ENCODE measurements at regions not wholly inside any gene's neighbourhood (a gene's known extent, or its start where the extent isn't known, plus 50 kb on each side); places are given as distances from the start of the nearest gene placed in this dataset.

DNA sequence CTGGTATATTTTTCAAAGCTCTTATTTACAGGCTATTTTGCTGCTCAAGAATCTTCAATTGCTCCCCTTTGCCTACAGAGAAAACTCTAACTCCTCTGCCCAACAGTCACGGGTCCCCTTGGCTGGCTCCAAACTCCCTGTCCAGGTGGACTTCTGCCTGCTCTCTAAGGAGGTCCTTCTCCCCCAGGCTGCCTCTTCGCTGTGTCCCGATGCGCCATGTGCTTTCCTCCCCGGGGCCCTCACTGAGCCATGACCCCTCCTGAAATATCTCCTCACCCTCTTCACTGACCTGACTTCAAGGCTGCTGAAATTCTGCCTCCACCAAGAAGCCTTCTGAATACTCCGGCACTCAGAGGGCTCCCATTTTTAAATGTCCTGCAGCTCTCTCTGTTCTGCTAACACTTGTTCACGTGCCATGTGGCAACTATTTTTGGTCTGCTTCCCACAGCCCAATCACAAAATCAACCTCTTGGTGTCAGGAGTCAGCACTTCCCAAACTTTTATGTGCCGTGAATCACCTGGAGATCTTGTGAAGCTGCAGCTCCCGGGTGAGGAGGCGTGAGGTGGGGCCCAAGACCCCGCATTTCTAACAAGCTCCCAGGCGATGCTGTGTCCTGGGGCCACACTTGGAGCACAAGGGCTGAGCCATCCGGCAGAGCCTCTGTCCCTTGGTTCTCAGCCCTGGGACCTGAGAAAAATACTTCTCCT lies 85.7 kb upstream of the COL13A1 start:
- FAIRE-seq (no peak), DNase-seq (ENCODE audit: insufficient read length, low spot score) (no peak)

DNA sequence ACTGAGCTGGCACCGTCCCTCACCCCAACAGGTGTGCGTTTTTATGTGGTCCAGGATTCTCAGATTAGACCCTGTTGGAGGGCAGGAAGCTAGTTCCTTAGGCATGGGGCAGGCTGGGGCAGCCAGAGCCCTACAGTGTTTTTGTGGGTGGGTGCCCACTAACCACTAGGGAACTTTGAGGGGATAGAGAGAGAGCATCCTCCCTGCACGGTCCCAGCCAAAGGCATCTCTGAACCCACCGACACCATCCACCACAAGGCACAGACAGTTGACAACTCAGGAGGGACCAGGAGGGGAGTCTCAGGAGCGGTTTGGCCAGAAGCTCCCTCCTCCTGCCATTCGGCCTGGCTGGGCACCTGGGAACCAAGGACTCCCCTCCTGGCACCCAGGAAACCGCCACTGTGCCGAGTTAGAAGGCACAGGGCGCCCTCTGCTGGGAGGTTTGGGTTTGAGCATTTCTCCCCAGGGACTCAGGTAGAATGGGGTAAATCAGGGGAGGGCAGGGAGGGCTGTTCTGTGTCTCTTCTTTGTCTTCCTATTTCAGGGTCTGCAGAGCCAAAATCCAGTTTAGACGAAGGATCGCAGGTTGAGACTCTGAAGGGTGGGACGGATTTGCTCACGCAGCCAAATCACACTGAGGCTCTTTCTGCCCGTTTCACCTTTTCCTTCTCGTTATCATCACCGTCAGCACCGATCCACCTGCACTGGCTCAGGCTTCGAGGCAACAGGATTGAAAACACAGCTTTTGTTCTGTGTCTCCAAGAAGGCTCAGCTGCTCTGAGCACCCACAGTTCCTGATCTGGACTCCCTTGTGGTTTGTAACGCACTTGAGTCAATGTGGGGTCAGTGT lies 84.8 kb upstream of the COL13A1 start:
- no peak for FAIRE-seq
- DNase-seq (ENCODE audit: insufficient read length, low spot score) = peak; percentile 72

DNA sequence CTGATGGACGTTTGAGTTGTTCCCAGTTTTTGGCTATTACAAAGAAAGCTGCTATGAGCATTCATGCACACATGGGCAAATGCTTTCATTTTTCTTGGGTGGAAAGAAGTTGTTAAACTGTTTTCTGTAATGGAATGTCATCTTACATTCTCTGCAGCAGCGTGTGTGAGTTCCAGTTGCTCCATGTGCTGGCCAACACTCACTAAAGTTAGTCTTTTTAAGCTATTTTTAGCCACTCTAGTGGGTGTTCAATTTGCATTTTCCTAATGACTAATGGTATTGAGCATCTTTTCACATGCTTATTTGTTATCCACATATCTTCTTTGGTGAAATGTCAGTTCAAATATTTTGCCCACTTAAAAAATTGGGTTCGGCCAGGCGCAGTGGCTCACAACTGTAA lies 82.8 kb upstream of the COL13A1 start:
- FAIRE-seq (no peak), DNase-seq (ENCODE audit: insufficient read length, low spot score) (no peak)

DNA sequence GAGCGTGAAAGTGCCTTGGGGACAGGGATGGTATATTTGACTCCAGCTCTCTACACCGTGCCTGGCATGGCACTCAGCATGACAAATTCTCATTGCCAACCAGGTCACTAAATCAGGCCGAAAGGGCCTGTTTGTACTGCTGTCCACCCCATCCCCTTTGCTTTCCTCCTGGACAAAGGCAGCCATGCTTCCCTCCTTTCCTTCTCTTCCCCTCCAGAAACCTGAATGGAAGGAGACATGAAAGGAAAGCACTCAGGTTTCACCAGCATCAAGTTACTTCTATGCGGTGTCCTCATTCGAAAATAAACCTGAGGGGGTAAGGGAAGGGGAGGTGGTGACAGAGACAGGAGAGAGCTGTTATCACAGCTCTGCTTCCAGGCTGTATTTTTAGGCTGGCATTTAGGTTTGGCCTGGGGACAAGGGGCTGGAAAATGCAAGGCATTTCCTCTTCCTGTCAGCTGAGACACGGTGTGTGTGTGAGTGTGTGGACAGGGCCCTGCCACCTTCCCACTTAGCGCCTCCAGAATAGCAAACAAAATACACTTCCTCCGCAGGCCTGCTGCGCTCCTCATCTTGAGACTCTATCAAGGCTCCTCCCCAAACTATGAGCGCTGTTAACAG lies 79.9 kb upstream of the COL13A1 start:
- FAIRE-seq (no peak), DNase-seq (ENCODE audit: insufficient read length, low spot score) (peak; percentile 36)

DNA sequence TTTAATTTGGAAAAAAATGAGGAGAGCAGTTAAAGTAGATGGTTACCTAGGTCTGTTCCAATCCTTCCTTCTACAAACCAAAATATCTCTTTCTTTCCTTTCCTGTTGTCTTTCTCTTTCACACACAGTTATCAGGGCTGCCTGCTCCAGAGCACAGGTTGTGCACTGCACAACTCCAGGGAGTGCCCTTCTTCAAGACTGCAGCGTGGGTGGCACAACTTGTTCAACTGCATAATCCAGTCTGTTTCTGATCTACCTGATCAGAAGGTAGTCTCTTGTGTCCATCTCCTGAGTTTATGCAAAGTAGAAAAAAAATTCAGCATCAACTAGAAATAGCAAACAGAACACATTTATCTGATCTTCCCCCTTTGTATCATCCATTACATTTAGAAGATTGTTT lies 78.1 kb upstream of the COL13A1 start:
- FAIRE-seq = no peak
- DNase-seq (ENCODE audit: insufficient read length, low spot score) = no peak

DNA sequence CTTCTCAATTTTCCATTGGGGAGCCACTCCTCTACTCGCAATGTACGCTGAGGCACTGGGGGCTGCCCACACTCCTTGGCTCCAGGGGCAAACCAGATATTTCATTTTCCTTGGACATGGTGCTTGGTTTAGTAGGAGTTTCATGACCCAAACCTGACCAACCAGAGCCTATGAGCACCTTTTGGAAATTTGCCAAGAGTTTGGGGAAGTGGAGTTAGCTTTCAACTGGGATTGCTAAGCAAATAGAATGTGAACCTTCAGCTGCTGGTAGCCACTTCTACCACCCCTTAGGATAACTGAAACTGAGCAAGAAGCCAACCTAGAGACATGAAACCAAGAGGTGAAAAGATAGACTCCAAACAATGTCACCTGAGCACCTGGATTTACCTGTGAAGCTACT lies 74.9 kb upstream of the COL13A1 start:
- FAIRE-seq = no peak
- DNase-seq (ENCODE audit: insufficient read length, low spot score) = no peak

DNA sequence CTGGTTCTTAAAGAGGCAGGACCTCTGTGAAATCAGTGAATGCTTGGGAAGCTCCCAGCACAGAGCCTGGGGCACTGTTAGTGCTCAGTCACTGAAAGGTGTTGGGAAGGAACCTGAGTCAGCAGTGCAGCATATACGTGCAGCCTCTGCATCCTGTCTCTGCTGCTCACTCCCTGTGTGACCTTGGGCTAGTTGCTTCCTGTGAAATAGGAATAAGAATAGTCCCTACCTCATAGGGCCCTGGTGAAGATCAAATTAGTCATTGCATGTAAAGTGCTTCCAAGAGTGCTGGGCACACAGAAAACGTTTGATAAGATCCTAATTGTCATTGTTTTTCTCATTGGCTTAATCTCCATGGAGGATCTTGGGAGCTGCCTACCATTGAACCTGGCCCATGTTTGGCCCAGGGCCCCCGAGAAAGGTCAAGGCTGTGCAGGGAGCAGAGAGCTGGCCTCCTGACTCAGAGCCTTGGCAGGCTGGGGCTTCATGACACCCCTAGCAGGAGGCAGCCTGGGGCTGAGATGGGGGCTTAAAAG lies 73.3 kb upstream of the COL13A1 start:
- FAIRE-seq (no peak), DNase-seq (ENCODE audit: insufficient read length, low spot score) (peak; percentile 41)

DNA sequence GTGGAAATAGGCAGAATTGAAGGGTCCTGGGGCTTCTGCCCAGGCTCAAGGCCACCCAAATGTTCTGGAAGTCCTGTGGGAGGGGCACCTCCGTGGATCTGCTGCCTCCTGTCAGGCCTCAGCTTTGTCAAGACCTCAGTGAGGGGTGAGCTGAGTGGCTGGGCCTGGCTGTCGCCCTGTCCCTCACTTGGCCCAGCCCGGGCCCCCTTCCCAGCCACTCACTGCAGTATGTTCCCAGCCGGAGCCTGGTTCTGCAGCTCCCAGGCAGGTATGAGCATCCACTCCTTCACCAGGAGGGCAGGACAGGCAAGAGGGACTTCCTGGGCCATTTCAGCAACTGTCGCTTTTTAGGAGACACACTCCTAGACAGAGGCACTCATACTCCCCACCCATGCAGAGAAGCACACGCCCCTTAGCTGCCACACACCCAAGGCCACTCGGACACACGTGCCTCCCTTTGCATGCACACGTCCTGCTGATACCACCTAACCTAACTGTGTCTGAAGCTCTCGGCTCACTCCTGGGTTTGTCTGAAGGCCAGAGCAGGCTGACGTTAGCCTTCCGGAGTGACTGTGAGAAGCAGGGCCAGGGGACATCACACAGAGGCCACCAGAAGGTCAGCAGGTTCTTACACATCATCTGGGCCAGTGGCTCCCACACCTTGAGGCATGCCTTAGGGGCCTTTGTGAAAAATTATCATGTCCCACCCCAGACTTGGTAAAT lies 72.2 kb upstream of the COL13A1 start:
- DNase-seq (ENCODE audit: insufficient read length, low spot score) (no peak), FAIRE-seq (no peak)

DNA sequence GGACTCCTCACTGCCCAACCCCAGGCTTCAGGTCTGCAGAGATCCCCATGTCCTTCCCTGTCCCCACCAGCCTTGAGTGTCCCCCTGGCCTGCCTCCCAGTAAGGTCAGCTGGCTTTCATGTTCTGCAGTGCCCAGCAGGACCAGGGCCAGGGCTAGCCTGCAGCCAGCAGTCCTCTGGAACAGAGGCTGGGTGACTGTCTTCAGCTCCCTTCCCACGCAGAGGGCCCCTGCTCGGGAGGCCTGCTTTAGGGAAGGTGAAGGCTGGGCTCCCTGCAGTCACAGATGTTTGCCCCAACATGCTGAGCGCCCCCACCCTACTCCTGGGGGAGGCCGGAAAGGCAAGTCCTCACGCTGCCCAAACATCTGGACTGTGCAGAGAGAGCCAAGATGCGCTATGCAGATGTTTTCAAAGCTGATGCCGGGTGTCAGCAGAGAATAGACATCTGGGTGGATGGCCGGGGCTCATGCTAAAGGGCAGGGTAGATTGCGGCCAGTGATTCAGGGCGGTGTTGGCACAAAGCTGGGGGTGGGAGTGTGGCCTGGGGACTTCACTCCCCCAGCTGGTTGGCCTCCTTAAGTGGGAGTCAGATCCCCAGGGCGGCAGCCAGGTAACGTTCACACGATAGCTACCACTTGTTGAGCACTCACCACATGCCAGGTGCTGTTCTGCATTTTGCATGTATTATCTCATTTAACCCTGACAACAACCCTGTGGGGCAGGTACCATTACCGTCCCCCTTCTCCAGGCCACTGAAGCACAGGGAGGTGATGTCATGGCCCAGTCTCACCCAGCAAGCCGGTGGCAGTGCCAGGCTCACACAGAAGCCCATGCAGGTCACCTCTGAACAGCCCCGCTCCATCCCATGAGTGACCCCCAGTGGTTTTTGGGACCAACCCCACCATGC lies 71.2 kb upstream of the COL13A1 start:
- DNase-seq (ENCODE audit: insufficient read length, low spot score) = no peak
- FAIRE-seq = no peak

DNA sequence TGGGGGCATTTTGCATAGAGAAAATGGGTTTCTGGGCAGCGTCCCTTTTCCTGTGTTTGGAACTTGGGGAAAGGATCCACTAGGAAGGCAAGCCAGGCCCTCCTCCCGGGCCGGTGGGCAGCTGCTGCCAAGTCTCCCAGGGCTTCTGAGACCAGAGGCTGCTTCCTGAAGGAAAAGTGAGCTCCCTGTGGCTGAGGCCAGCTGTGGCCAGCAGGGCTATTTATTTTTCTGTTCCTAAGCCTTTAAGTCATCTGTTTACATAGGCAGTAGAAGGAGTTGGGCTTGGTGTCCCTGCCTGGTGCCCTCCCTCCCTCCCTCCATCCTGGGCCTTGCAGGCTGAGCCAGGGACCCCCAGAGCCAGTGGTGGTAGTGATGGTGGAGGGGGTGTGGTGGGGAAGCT lies 70.5 kb upstream of the COL13A1 start:
- DNase-seq (ENCODE audit: insufficient read length, low spot score) (no peak), FAIRE-seq (no peak)

DNA sequence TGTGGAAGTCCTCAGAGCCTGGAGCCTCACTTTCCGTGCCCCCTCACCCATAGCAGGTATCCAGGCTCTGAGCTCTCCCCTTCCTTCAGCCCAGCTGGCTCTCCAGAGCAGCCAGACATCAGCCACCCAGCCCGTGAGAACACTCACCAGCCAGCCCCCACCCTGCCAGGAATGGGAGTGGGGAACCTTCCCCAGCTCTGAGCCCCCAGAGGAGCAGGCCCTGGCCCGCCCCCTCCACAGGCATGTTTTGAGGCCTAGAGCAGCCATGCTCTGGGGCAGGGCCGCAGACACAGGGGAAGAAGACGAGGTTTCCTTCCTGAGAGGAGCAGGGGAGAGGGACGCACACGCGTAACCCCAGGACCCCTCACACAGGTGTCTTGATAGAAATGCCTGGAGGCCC lies 70.0 kb upstream of the COL13A1 start:
- FAIRE-seq = no peak
- DNase-seq (ENCODE audit: insufficient read length, low spot score) = no peak

DNA sequence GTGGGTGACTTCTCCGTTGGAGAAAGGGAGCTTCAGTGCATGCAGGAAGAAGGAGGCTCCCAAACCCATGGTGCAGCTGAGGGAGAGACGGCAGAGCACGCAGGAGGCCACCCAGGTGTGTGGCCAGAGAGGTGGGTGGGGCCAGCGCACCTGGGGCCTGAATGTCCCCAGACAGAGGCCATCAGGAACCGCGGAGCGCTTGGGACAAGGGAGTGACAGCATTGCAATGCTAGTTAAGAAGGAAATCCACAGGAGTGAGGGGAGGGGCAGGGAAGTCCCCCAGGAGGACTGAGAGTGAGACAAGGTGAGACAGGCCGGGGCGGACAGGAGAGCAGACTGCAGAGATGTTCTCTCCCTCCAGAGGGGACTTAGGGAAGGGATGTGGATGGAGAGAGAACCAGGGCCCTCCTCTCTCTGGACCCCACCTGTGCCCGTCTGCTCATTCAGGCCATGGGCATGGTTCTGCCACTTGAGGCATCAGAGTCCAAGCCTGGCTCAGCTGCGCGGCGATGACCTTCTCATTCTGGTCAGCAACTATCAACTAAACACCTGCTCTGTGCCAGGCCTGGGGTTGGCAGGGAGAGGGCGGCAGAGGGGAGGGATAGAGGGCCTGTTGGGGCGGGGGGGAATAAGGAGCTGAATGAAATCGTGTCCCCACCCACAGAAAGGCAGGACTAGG lies 69.4 kb upstream of the COL13A1 start:
- FAIRE-seq (no peak), DNase-seq (ENCODE audit: insufficient read length, low spot score) (no peak)

DNA sequence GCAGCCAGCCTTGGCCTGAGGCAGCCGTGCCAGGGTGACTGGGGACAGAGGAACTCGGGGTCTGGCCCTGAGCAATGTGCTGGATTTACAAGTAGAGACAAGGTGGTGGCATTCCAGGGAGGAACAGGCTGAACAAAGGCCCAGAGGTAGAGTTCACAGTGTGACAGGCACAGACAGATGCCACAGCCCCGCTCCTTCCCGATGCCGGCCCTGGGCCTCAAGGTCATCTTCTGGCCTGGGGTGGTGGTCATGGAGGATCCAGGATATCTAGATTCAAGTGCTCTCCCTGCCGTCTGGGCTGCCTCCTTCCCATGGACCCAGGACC lies 68.9 kb upstream of the COL13A1 start:
- DNase-seq (ENCODE audit: insufficient read length, low spot score) (no peak), FAIRE-seq (no peak)

DNA sequence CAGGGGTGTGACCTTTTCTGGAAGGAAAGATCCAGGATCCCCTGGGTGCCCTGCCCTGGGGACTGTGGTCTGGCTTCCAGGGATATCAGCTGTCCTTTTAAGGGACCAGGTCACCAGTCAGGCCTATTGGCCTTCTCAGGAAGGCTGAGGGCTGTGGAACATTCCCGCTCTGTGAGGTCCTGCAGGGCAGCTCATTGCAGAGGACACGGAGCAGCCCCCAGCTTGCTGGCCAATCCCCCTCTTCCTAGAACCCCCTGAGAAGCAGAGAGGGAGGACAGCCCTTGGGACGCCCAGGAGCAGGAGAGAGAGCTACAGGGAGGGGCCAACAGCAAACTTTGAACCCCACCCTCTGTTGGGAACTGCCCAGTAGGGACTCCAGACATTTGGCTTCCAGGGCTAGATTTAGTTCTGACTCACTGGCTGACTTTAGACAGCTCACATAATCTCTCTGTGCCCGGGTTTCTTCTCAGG lies 67.9 kb upstream of the COL13A1 start:
- DNase-seq (ENCODE audit: insufficient read length, low spot score) (no peak), FAIRE-seq (no peak)

DNA sequence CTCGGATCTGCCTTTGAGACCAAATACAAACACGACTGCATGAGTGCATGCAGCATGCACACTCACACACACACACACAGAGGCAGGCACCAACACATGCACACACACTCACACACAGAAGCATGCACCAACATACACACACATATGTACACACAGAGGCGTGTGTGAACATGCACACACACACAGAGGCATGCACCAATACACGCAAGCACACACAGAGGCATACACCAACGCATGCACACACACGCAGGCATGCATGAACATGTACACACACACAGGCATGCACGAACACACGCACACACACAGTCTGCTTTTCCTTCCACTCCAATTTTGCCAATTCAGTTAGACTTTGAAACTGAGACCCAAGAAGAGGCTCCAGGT lies 67.3 kb upstream of the COL13A1 start:
- FAIRE-seq = peak; percentile 54
- no peak for DNase-seq (ENCODE audit: insufficient read length, low spot score)

DNA sequence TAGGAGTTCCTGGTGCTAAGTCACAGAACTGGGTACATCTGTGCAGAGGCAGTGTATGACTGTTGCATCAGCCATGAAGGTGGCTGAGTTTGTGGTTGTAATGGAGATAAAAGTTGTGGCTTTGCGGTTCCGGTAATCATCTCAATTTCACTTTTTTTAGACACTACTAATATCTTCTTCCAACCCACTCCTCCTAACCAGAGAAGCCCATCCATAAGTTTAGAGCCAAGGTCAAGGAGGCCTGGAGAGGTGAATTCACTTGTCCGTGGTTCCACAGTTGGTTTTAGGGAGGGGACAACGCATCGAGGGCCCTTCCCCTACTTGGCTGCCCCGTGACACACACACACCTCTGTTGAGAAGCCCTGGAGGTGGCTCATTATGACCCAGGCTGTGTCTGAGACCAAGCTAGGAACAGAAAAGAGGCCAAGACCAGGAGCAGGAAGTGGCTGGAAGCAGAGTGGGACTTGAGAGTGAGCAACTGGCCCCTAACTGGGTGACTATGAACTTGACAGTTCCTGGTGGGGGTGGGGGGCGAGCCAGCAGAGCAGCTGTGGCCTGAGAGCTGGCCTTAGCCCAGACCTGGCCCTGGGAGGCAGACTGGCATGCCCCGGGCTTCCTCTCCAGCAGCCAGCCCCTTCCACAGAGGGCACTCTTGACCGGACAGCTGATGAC lies 66.8 kb upstream of the COL13A1 start:
- no peak for DNase-seq (ENCODE audit: insufficient read length, low spot score)
- no peak for FAIRE-seq

DNA sequence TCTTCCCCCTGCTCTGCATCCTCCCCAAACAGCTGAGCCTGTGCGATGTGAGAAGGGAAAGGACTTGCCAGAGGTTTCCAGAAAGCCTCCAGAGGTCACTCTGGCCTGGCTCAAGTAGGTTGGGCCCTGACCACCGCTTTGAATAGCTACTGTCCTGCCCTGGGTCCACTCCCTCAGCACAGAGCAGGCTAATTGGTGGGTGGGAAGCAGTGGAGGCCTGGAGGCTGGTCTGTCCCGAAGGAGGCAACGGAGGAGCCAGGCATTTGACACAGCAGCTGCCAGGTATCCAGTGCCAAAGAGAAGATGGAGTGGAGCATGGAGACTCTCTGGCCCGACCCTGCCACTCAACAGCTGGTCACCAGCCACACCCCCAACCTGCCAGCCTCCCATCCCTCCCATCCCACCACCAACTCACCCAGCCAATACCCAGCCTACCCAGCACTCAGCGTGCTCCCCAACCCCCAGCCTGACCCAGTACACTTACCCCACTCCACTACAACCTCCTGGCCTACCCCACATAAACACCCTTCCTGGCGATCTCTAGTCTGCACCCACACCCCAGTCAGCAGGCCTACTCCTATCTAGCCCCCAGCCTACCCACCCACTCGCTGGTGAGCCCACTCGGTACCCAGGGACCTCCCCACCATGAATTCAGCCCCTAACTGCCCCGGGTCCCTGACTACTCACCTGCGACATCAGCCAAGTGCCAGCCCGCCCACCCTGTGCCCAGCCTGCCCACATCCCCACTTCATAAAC lies 64.6 kb upstream of the COL13A1 start:
- no peak for DNase-seq (ENCODE audit: insufficient read length, low spot score)
- FAIRE-seq = no peak

DNA sequence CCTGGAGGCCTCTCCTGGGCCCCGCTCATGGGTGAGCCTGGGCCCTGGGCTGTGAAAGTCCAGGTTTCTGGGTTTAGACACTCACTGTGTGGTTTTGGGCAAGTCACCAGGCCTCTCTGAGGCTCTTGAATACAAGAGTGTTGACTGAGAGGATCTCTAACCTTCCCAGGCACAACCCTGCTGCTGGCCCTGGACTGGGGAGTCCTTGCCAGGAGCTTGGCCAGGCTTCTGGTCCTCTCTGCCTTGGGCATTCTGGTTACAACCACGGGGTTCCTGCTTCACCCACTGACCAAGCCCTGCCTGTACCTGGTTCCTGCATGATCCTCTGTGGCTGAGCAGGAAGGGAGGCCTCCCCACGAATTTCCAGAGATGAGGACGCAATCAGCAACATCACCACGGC lies 63.6 kb upstream of the COL13A1 start:
- FAIRE-seq = no peak
- DNase-seq (ENCODE audit: insufficient read length, low spot score) = no peak

Measured in HTR-8/SVneo (cell line).